GM19467 (cell line): ENCODE measurements at regions not wholly inside any gene's neighbourhood (a gene's known extent, or its start where the extent isn't known, plus 50 kb on each side); places are given as distances from the start of the nearest gene placed in this dataset.

Experiments used
- ATAC-seq: cut with Tn5 transposase; IDR thresholded peaks from one replicate; pipeline ENCODE4 v1.9.1; 2021; ENCODE audit warnings: mild to moderate bottlenecking, moderate library complexity; ENCODE audit not compliant: unreplicated experiment

DNA sequence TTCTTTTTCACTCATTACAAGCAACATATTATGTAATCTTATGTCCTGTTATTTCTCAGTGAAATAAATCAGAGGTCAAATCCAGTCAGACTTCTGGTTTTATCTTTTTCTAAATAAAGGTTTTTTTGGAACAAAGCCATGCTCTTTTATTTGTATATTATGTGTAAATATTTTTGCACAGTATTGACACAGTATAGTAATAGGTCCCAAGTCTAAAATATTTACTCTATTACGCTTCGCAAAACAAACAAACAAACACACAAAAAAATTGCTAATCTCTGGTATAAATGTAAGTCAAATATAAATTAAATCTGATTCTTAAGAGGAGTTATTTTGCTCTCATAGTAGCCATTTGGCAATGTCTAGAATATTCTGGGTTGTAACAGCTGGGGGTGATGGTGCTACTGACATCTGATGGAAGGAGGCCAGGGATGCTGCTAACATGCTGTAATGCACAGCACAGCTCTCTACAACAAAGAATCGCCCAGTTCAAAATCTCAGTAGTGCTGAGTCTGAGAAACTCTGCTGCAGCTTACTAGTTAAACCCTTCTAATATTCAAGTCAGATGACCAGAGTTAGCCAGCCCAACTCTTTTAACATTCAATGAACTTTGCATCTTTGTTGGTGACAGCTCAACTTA lies 602.1 kb downstream of the RAB28 start:
- no peak for ATAC-seq

DNA sequence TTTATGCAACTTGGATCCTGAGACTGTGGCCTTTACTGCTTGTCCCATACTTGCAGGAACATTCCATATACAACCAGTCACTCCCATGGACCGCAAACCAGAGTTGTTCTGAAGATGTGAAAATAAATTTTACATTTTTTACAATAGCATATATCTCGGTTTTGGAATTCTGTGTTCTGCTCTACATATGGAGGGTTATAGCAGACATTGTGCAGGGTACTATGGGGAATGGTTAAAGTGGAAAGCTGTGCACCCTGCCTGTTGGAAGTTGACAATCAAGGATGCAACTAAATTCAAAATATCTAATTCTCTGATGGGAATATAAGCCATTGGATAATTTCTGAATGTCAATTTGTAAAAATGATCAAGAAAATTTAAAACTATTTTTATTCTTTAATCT lies 603.3 kb downstream of the RAB28 start:
- ATAC-seq, result no peak

DNA sequence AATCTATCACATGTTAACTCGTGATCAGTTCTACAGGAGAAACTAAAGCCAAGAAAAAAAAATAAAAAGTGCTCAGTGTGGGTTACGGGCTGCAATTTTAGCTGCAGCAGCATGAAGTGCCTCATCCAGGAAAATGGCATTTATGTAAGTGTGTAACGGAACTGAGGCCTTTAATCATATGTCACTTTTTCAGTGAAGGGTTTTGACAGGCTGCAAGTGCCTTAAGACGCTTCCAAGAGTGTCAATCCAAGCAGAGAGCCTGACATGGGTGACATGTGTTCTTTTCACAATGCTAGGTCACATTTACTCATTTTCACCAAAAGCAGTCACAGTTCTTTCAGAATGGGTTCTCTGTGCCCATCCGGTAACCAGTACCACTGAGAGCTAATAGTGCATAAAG lies 604.6 kb downstream of the RAB28 start:
- no peak for ATAC-seq

DNA sequence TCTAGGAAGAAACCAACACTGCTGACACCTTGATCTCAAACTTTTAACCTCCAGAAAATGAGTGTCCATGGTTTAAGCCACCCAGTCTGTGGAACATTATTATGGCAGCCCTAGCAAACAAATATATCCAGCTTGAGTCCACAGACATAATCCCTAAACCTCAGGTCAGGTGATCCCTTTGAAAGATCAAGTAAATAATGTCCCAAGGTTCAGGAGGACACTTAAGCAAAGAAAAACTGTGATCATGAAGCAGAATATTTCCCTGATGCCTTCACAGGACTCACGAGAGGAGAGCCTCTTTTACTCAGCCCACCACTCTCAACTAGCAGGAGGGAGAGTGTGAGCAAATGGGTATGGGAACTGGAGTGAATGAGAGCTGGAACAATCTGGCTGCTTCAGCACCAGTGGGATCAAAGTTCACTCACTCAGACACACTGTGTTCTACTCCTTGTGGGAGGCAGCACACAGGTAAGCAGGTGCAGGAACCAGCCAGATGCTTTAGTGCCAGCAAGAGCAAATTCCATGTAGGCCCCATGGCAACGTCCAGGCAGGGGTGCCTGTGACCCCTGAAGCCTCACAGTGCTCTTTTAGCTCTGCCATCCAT lies 608.4 kb downstream of the RAB28 start:
- no peak for ATAC-seq

DNA sequence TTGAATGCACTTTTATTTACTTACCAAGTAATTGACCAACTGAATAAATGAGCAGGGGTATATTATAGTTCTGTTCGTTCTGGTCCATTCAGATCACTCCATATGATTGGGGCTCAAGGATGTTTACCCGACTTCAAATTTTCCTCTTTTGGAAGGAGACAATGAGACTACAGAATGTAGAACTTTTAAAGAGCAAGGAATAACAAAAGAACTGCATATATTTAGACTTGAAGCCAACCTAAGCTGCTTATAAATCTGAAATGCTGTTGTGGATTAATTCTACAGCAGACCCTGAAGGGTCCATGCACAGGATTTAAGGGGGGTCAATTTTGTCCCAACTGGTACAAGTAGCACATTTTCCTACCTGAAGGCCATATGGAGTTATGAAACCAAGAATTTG lies 610.8 kb downstream of the RAB28 start:
- no peak for ATAC-seq

DNA sequence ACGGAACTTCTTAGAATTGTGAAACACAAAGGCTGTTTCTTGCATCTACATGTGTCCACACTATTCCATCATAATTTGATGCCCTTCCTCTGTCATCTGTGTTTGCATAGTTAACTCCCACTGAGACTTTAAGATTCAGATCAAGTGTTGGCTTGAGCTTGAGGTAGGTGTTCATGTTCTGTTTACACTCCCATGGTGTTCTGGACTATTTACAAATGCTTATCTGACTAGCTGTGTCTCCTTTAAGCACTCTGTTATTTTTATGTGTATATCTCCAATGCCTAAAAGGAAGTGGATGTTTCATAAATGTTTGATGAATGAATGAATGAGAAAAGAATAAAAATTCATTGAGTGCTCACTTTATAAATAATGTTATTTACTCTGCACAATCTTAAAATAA lies 622.7 kb downstream of the RAB28 start:
- no peak for ATAC-seq

DNA sequence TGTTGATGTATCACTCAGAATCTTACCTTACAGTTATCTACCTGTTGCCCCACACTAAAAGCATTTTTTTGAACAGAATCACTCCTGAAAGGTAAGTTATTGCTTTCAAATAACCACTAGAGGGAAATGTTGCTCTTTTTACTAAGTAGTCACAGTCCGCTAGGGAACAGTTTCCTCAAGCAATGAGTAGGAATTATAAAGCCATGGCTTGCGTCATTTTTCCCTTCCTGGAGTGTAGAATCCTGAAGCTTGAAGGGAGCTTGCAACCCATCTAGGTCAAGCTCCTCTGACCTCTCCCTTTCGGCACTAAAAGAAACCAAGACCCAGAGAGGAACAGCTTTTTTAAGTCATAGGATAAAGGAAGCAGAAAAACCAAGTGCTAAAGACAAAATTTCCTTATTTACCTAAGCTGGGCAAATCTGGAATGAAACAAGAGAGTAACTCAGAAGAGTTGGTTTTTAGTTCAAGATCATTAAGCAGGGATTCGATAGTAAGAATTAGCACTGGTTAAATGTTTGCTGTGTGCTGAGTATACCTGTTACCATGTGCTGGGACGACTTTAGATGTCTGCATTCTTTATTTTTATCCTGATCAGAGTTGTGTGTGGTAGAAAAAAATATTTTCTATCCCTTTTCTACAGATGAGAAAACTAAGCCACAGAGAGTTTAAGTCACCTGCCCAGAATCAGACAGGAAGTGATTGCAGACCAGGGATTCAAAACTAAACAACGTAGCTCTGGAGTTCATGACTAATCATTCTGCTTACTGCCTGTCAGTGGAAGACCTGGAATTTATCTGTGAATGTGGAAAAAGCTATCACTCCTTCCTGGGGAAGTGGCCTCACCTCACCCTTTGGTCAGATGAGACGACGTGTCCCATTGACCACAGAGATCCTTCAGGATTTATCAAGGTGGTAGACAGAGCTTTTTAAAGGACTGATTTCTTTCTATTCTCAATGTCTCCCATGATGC lies 631.5 kb downstream of the RAB28 start:
- ATAC-seq, result no peak

DNA sequence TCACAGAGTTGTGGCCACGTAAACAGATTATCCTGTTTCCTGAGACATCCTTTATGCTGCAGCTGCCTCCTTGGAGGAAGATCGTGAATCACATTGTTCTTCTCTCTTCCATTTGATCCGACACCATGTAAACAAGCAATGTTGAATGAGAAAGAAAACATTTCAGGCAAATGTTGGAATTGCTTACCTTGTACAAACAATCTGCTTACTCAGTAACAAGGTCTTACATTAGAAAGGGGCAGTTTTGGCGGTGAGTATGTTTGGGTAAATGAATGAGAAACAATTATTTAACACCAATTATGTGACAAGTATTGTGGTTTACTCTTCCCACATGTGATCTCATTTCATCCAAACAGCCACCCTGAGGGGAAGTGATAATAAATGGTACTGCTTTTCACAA lies 637.8 kb downstream of the RAB28 start:
- ATAC-seq, result no peak

DNA sequence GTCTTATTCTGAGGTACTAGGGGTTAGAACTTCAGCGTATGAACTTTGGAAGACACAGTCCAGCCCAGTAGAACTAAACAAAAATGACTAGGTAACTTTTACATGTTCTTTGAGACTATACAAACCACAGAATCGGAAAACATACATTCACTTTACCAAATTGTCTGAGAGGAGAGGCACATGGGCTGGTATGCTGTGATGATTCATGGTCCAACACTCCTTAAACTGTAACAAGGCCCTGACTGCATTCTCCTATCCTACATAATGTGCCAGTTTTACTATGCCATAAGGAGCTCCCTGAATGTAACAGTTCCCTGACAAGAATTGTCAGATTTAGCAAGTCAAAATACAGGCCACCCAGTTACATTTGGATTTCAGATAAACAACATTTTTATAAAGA lies 640.0 kb downstream of the RAB28 start:
- ATAC-seq, result no peak

DNA sequence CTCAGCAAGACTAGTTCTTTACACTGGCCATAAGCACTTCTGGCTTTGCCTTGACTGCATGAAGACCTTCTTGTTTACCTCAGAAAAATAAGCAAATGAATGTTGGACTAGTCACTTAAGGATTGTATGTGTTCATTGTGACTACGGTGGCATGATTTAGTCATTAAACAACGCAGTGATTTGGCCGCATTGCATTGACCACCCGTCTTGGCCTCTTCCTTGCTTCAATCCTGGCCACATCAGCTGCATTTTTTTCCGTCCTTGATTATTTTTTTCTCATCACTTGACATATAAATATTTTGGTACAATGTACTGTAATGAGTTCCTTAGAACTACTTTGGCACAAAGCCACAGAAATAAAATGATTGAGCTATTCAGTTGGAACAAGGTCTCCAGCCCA lies 656.2 kb downstream of the RAB28 start:
- no peak for ATAC-seq

DNA sequence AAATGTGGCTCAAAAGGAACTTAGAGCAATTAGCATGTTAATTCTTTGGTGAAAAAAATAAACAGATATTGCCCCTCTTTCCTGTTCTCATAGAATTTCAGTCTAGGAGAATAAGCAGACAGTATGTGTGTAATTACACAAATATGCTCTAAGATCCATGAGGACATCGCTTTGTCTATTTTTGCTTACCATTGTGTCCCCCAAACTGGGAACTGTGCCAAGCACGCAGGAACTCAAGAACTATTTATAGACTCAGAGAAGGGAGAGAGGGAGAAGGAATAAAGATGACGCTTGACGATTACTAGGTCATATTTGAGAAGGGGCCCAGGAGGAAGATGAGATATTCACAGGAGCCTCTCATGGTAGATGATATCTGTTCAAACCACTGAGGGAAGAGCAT lies 692.6 kb downstream of the RAB28 start:
- ATAC-seq, result no peak

DNA sequence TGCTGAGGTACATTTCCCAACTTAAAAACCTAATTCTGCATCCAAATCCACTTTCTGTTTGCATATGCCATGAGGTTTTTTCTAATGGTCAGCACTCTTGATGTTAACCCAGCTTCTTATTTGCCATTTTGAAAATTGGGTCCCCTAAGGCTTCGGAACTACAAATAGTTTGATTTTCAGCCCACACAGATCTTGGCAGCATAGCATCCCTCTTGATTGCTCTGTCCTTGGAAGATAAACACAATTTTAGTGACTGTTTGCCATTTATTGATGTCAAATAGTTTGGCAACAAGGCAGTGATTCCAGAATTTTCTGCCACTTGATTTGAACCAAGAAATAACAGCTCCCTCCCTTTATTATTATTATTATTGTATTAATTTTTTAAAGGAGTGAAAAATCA lies 696.9 kb downstream of the RAB28 start:
- no peak for ATAC-seq

DNA sequence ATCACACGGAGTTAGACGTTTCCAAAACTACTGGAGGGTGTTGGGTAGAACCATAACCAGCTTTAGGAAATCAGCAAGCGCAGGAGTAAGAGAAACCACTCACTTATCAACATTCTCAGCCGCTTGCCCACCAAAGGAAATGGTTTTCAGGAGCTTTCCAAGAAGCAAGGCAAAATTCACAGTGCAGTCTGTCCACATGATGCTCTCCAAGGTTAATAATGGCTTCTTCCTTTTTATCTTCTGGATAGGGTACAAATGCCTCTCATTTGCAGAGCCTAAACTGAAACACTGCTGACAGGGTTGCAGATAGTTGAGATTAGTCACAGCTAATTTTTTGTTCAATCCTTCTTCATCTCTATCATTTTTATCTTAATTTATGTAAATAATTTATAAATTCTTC lies 705.4 kb downstream of the RAB28 start:
- ATAC-seq, result no peak

DNA sequence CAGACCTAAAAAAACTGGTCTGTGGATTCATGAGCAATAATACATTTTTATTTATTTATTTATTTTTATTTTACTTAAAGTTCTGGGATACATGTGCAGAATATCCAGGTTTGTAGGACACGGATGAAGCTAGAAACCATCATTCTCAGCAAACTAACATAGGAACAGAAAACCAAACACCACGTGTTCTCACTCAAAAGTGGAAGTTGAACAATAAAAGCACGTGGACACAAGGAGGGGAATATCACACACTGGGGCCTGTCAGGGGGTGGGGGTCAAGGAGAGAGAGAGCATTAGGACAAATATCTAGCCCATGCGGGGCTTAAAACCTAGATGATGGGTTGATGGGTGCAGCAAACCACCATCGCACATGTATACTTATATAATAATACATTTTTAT lies 705.9 kb downstream of the RAB28 start:
- ATAC-seq, result no peak

DNA sequence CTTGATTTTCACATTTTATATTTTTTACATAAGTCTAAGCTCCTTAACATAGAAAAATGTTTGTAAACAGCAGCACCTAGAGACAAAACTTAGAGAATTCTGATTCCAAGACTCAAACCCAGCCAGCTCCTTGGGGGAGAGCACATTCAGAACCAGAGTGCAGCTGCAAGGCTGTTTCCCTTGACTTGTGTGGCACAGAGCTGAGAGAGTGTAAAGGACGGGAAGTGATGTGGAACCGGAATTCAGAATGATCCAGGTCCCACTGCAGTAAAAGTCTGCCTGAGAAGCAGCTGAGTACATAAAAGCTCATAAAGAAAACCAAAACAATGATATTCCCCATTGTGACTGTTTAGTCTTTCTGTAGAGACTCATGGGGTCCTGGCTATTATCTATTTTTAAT lies 713.8 kb downstream of the RAB28 start:
- ATAC-seq, result no peak

DNA sequence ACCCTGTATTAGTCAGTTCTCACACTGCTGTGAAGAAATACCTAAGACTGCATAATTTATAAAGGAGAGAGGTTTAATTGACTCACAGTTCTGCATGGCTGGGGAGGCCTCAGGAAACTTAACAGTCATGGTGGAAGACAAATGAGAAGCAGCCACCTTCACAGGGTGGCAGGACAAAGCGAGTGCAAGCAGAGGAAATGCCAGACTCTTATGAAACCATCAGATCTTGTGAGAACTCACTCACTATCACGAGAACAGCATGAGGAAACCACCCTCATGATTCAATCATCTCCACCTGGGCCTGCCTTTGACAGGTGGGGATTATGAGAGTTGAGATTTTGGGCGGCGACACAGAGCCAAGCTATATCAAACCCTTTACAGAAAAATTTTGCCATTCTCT lies 722.4 kb downstream of the RAB28 start:
- ATAC-seq, result no peak

DNA sequence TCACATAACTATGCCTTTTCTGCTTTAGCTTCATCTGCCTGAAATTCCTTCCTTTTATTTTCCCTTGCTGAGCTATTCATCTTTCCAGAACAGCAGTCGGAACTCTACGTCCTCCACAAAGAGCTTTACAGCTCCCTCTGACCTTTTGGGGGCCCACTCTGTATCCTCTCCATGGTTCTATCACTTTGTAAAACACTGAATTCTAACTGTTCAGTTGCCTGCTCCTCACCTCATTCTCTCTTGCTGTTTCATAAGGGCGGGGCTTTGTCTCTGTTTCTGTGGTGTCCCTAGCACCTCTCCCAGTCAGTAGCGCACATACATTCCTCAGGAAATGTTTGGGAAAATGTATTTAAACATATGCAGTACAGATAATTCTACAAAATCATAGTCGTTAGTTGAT lies 737.0 kb downstream of the RAB28 start:
- ATAC-seq, result no peak

DNA sequence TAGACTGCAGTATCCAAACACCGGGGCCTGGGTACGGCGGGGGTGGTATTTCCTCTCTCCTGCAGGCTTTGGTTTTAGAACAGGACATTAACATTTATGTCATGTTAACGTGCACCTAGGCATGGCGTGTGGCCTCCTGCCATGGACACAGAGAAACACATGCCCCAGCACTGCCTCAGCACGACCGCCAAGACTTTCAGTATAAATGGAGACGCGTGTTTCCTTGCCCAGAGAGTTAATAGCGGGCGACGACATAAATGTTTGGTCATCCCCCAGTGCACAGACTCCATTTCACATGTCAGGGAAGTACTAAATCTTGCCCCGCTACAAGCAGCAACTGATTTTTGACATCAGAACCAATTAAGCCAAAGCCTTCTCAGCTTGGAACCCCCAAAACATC lies 737.9 kb downstream of the RAB28 start:
- ATAC-seq, result no peak

DNA sequence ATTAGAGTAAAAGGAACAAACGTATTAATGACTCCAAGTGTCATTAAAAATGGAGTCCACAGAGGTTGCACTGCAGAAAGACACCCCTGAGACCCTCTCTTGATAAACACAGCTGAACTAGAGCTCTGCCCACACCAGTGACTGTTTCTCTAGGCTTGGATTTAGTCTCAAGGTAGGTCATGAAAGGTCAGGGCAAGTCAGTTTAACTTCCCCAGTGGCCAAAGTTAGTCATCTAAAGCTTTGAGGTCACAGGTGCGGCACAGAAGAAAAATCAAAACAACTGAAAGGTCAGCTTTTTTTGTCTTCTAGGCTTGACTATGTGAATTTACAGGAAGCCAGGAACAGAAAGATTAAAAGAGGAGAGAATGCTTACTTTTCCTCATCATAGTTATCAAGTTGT lies 749.6 kb downstream of the RAB28 start:
- no peak for ATAC-seq

DNA sequence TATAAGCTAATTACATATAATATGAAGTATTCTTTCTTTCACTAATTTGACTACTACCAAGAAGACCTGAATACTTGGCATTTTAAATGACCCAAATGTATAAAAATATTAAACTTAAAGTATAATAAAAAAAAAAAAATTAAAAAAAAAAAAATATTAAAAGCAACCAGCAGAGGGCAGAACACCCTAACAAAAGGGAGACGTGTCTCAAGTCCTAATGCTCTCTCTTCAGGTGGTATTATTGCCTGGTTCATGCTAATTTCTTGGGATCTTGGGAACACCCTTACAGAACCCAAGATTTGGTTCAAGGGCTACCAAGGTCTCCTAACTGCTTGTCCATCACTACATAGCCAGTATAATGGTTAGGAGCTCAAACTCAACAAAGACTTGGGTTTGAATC lies 754.8 kb downstream of the RAB28 start:
- ATAC-seq, result no peak

DNA sequence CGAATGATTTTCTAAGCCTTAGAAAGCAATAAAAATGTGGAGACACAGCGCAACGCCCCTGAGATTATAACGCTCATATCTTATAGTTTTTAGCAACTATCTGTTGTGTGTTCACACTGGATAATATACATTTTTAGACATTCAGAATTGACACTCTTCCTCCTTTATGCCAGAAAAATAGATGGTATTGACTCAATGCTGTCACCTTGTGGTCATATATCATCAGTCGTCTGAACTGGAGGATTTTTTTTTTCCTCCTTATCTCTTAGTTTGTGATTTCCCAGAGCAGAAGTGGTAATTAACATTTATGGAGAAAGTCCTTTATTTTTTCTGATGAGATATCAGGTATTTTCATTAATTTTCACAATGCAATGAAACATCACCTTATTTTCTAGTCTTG lies 759.6 kb downstream of the RAB28 start:
- ATAC-seq, result no peak

DNA sequence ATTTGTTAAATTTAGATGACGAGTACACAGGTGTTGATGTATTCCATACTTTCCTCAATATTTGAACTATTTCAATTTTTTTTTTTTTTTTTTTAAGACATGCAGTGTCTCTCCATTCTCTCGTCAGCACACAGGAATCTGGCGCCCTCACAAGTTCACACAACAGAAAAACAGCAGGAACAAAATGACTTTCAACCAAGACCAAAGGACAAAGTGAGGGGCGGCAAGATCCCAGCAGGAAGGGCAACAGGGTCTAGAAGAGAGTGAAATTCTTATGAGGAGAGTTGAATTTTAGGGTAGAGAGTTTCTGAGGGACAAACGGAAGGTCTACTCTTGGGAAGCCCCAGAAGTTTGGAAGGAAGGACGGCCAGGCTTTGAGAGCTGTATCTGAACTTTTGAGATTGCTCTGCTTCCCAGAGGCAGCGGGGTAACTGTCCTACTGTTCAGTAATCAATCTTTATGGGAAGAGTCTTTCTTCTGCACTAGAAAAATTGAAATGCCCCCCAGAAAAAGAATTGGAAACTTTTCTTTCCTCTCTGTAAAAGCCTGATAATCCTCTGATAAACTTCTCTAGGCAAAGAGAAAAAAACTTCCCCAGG lies 760.2 kb downstream of the RAB28 start:
- no peak for ATAC-seq
